H1 (cell line): ENCODE measurements at regions not wholly inside any gene's neighbourhood (a gene's known extent, or its start where the extent isn't known, plus 50 kb on each side); places are given as distances from the start of the nearest gene placed in this dataset.
"Not testable (repeated sequence)": the region's sequence is repeated elsewhere in the genome, so short reads cannot be mapped to it uniquely, and the experiment has no call there.

Source experiments
- CTCF ChIA-PET: fragments of 300-600 bp; sonication (Branson Sonifier 250); formaldehyde crosslinking; loops from one replicate; lab custom pipeline; 2021; ENCODE audit not compliant: partially characterized antibody; lab: Charles Lee
- POLR2A ChIA-PET: fragments of 300-600 bp; sonication (Branson Sonifier 250); formaldehyde crosslinking; loops from one replicate; lab custom pipeline; 2021; ENCODE audit warnings: inconsistent platforms; ENCODE audit not compliant: partially characterized antibody; lab: Charles Lee
- DNase-seq, 2 experiments: peaks; one replicate each; pipeline versions ENCODE4 v3.0.0 to v3.0.0-alpha.2; 2010 to 2022; ENCODE audit warnings: low spot score in 2 of 2, low read depth in 1 of 2, mixed read lengths in 1 of 2
- FAIRE-seq: peaks from 2 replicates; lab custom pipeline; 2011; peaks lifted over from hg19 to GRCh38; lab: Jason Lieb, UNC
- H2AFZ ChIP-seq: 2 replicates; pipeline ENCODE4 v1.8.1; 2012; ENCODE audit warnings: low read length, inconsistent platforms
- H2AK5ac ChIP-seq: 2 replicates; pipeline ENCODE4 v1.6.1; 2013; ENCODE audit warnings: low read depth, low read length
- H2BK120ac ChIP-seq: replicated peaks from 2 replicates; pipeline ENCODE3; 2013; ENCODE audit warnings: low read depth, low read length, inconsistent platforms
- H2BK12ac ChIP-seq: 2 replicates; pipeline ENCODE4 v1.6.1; 2013; ENCODE audit warnings: low read depth, low read length
- H2BK15ac ChIP-seq: 2 replicates; pipeline ENCODE4 v1.6.1; 2013; ENCODE audit warnings: low read length
- H2BK20ac ChIP-seq: 2 replicates; pipeline ENCODE4 v1.6.1; 2013; ENCODE audit warnings: low read length
- H2BK5ac ChIP-seq: 2 replicates; pipeline ENCODE4 v1.6.1; 2013; ENCODE audit warnings: low read depth, low read length
- H3K14ac ChIP-seq: 2 replicates; pipeline ENCODE4 v1.6.1; 2013; ENCODE audit warnings: inconsistent platforms; ENCODE audit not compliant: insufficient read length
- H3K18ac ChIP-seq: 2 replicates; pipeline ENCODE4 v1.6.1; 2013; ENCODE audit warnings: low read length; ENCODE audit errors: extremely low read depth
- H3K23ac ChIP-seq: 2 replicates; pipeline ENCODE4 v1.6.1; 2013; ENCODE audit warnings: inconsistent platforms; ENCODE audit not compliant: insufficient read length
- H3K23me2 ChIP-seq: 2 replicates; pipeline ENCODE4 v1.6.1; 2013; ENCODE audit warnings: low read depth, low read length
- H3K27ac ChIP-seq: 2 replicates; pipeline ENCODE4 v1.6.1; 2011; ENCODE audit warnings: low read depth, low read length, inconsistent platforms
- H3K27me3 ChIP-seq, 4 experiments: replicated peaks in 1 of 4; 1 replicate in 1 of 4; 2 replicates in 3 of 4; pipeline versions ENCODE4 v1.6.1 to v1.8.1; 2011 to 2013; ENCODE audit warnings: low read length in 3 of 4, mild to moderate bottlenecking in 3 of 4, inconsistent platforms in 2 of 4, mixed read lengths in 2 of 4, moderate library complexity in 1 of 4; ENCODE audit not compliant: control insufficient read depth in 3 of 4, insufficient read depth in 3 of 4; ENCODE audit errors: extremely low read depth in 1 of 4
- H3K36me3 ChIP-seq, 4 experiments: 2 replicates each; pipeline versions ENCODE4 v1.6.1 to v1.8.1; 2011 to 2013; ENCODE audit warnings: mild to moderate bottlenecking in 4 of 4, low read length in 3 of 4, moderate library complexity in 2 of 4, control low read depth in 1 of 4, inconsistent platforms in 1 of 4; ENCODE audit not compliant: insufficient read depth in 4 of 4, control insufficient read depth in 2 of 4
- H3K4ac ChIP-seq: replicated peaks from 2 replicates; pipeline ENCODE3; 2013; ENCODE audit warnings: low read length, low read depth, mixed read lengths, inconsistent platforms; ENCODE audit not compliant: insufficient read length
- H3K4me1 ChIP-seq, 4 experiments: replicated peaks in 1 of 4; 1 replicate in 1 of 4; 2 replicates in 3 of 4; pipeline versions ENCODE4 v1.6.1 to v1.8.1; 2011 to 2013; ENCODE audit warnings: low read length in 3 of 4, inconsistent platforms in 2 of 4, mixed read lengths in 1 of 4; ENCODE audit not compliant: insufficient read depth in 4 of 4, control insufficient read depth in 3 of 4
- H3K4me2 ChIP-seq, 2 experiments: 2 replicates each; pipeline versions ENCODE4 v1.6.1 to v1.8.1; 2011 to 2013; ENCODE audit warnings: low read depth in 2 of 2, low read length in 2 of 2, control low read depth in 1 of 2, inconsistent platforms in 1 of 2, mild to moderate bottlenecking in 1 of 2; ENCODE audit not compliant: insufficient read depth in 1 of 2
- H3K4me3 ChIP-seq, 4 experiments: fragments of 200-600, 300-600 bp in 1 of 4; sonication (generic), shearing (Covaris generic), sonication (Bioruptor Twin) in 1 of 4; 2 replicates each; pipeline versions ENCODE4 v1.5.1 to v1.8.1; 2011 to 2016; ENCODE audit warnings: low read length in 4 of 4, low read depth in 3 of 4, control low read depth in 2 of 4, inconsistent platforms in 2 of 4, mild to moderate bottlenecking in 2 of 4, mixed read lengths in 1 of 4, moderate library complexity in 1 of 4; ENCODE audit not compliant: insufficient read depth in 2 of 4; ENCODE audit errors: extremely low read depth in 1 of 4
- H3K56ac ChIP-seq: replicated peaks from 2 replicates; pipeline ENCODE3; 2013; ENCODE audit warnings: low read depth, mild to moderate bottlenecking, mixed read lengths, low read length, inconsistent platforms; ENCODE audit not compliant: insufficient read length
- H3K79me1 ChIP-seq: 2 replicates; pipeline ENCODE4 v1.6.1; 2013; ENCODE audit warnings: low read depth, low read length, control low read depth
- H3K79me2 ChIP-seq, 2 experiments: 2 replicates each; pipeline versions ENCODE4 v1.6.1 to v1.8.1; 2012 to 2013; ENCODE audit warnings: low read length in 2 of 2, mild to moderate bottlenecking in 2 of 2, inconsistent platforms in 1 of 2; ENCODE audit not compliant: insufficient read depth in 2 of 2, control insufficient read depth in 1 of 2
- H3K9ac ChIP-seq, 4 experiments: replicated peaks in 1 of 4; 1 replicate in 1 of 4; 2 replicates in 3 of 4; pipeline versions ENCODE4 v1.6.1 to v1.8.1; 2011 to 2013; ENCODE audit warnings: low read depth in 3 of 4, low read length in 3 of 4, control low read depth in 2 of 4, mild to moderate bottlenecking in 2 of 4, moderate library complexity in 2 of 4, inconsistent platforms in 1 of 4; ENCODE audit errors: extremely low read depth in 1 of 4
- H3K9me3 ChIP-seq, 2 experiments: 2 replicates each; pipeline versions ENCODE4 v1.6.1 to v1.8.1; 2012 to 2013; ENCODE audit warnings: mild to moderate bottlenecking in 2 of 2, moderate library complexity in 2 of 2, control low read depth in 1 of 2, inconsistent platforms in 1 of 2, low read depth in 1 of 2, low read length in 1 of 2, mixed read lengths in 1 of 2; ENCODE audit not compliant: insufficient read depth in 2 of 2
- H4K20me1 ChIP-seq, 2 experiments: replicated peaks in 1 of 2; 2 replicates each; pipeline versions ENCODE3 to v1.8.1; 2011 to 2013; ENCODE audit warnings: inconsistent platforms in 2 of 2, low read length in 2 of 2, mild to moderate bottlenecking in 1 of 2; ENCODE audit not compliant: insufficient read depth in 2 of 2, control insufficient read depth in 1 of 2
- H4K5ac ChIP-seq: 2 replicates; pipeline ENCODE4 v1.6.1; 2013; ENCODE audit warnings: low read length, low read depth, mixed read lengths, inconsistent platforms; ENCODE audit not compliant: insufficient read length
- H4K8ac ChIP-seq: 2 replicates; pipeline ENCODE4 v1.8.0; 2013; ENCODE audit warnings: mild to moderate bottlenecking, moderate library complexity, low read length, inconsistent platforms; ENCODE audit not compliant: insufficient read depth; ENCODE audit errors: extremely low read depth
- H4K91ac ChIP-seq: replicated peaks from 2 replicates; pipeline ENCODE3; 2013; ENCODE audit warnings: low read length, mixed read lengths, inconsistent platforms; ENCODE audit not compliant: insufficient read length
- CREB1 ChIP-seq: IDR thresholded peaks from 2 replicates; pipeline ENCODE4 v1.6.1; 2012; ENCODE audit warnings: inconsistent platforms
- HDAC6 ChIP-seq: IDR thresholded peaks from one replicate; pipeline ENCODE4 v1.7.1; 2012; ENCODE audit warnings: low read depth, mild to moderate bottlenecking, inconsistent platforms, low read length, moderate library complexity
- POU5F1 ChIP-seq: IDR thresholded peaks from 2 replicates; pipeline ENCODE4 v1.6.1; 2011; ENCODE audit warnings: low read depth, mild to moderate bottlenecking, low read length, moderate library complexity
- SAP30 ChIP-seq: fragments of 300-600 bp; sonication (generic); IDR thresholded peaks from 2 replicates; pipeline ENCODE4 v1.7.1; 2012; ENCODE audit warnings: low read length, moderate library complexity, mild to moderate bottlenecking, inconsistent platforms; ENCODE audit not compliant: insufficient read depth, insufficient replicate concordance
- SP4 ChIP-seq: IDR thresholded peaks from 2 replicates; pipeline ENCODE4 v1.6.1; 2012; ENCODE audit warnings: low read length, inconsistent platforms
- SUZ12 ChIP-seq: fragments of 200-600 bp; sonication (generic); IDR thresholded peaks from 2 replicates; pipeline ENCODE4 v1.6.1; 2012; ENCODE audit warnings: mild to moderate bottlenecking, inconsistent platforms, low read length, moderate library complexity, mixed read lengths
- TAF7 ChIP-seq: optimal IDR thresholded peaks from 2 replicates; pipeline ENCODE3; 2011; ENCODE audit warnings: low read depth, mild to moderate bottlenecking, inconsistent platforms, low read length, moderate library complexity, borderline replicate concordance
- TCF12 ChIP-seq: IDR thresholded peaks from 2 replicates; pipeline ENCODE4 v1.6.1; 2011; ENCODE audit warnings: low read depth, mild to moderate bottlenecking, low read length
- ZNF274 ChIP-seq: IDR thresholded peaks from 2 replicates; pipeline ENCODE4 v1.7.0; 2012; ENCODE audit warnings: low read length, borderline replicate concordance; ENCODE audit errors: extremely low read depth
- WGBS, 2 experiments: shearing (Covaris generic) in 1 of 2; methylation state at CpG; one replicate each; pipeline versions ENCODE4 v1.1.6 to v1.1.7; 2013 to 2015; ENCODE audit warnings: low lambda C conversion rate in 2 of 2, mixed read lengths in 2 of 2, inconsistent platforms in 1 of 2, low coverage in 1 of 2, missing lambda C conversion rate in 1 of 2; ENCODE audit not compliant: insufficient replicate concordance in 2 of 2, insufficient coverage in 1 of 2, insufficient read length in 1 of 2; ENCODE audit errors: extremely low coverage in 1 of 2, missing lambda C conversion rate in 1 of 2; 5-methylcytosine and 5-hydroxymethylcytosine counted together

- TF ChIP-seq SAP30 (no peak), SP4 (no peak), ZNF274 (no peak), SUZ12 (no peak), CREB1 (no peak), TCF12 (0 out of 2 replicates have a peak, but pooled peaks have one; percentile 39), TAF7 (no peak), POU5F1 (peak; percentile 47; the same call in 1 of the 2 replicates), HDAC6 (no peak)
These were observed 112.8 kb upstream of the PELI2 start (continued) for GRCh38 chr14:56005191-56006053.

DNA sequence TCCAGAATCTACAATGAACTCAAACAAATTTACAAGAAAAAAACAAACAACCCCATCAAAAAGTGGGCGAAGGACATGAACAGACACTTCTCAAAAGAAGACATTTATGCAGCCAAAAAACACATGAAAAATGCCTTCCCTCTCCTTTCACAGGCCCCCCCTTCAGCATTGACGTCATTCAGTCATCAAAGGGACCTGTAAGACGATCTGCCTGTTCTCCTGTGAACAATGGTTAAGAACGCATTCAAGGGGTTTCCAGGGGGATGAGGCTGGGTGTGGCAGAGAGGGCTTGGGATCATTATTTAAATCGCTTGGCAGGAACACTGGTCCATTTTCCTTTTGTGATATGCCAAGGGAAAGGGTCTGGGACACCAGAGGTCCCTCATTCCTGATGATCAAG lies 110.7 kb upstream of the PELI2 start:
- H3K9ac ChIP-seq, H2BK12ac ChIP-seq, H3K23me2 ChIP-seq, DNase-seq, H2BK20ac ChIP-seq, H3K4me3 ChIP-seq, H3K4me2 ChIP-seq, POLR2A ChIA-PET, H3K56ac ChIP-seq, H3K79me2 ChIP-seq, H3K14ac ChIP-seq, H3K23ac ChIP-seq, H3K79me1 ChIP-seq, H3K36me3 ChIP-seq, H4K5ac ChIP-seq, H2AK5ac ChIP-seq, H2BK120ac ChIP-seq, H4K8ac ChIP-seq, H3K27ac ChIP-seq, H2BK15ac ChIP-seq, H4K91ac ChIP-seq, H4K20me1 ChIP-seq, FAIRE-seq, H3K27me3 ChIP-seq, CTCF ChIA-PET, H2AFZ ChIP-seq, H3K9me3 ChIP-seq, H2BK5ac ChIP-seq, H3K18ac ChIP-seq, H3K4ac ChIP-seq: not testable (repeated sequence)
- WGBS, 2 experiments, result 73% methylated on average over 5 of the region's 5 CpGs; no CpG with 5 or more reads in 1 of the 2 experiments
- H3K4me1 ChIP-seq, result peaks cover 4 to 11% (median 9%) of the 10 kb centered on the region in 4 experiments
